OCI-LY7 (cell line): ENCODE measurements at regions not wholly inside any gene's neighbourhood (a gene's known extent, or its start where the extent isn't known, plus 50 kb on each side); places are given as distances from the start of the nearest gene placed in this dataset.

Experiments
- CTCF ChIP-seq: fragments of 200-600 bp; sonication (generic); conservative IDR thresholded peaks from 2 replicates; pipeline ENCODE4 v1.5.1; 2014; ENCODE audit warnings: mild to moderate bottlenecking, antibody characterized with exemption, low read length, moderate library complexity, mixed read lengths
- EZH2phosphoT487 ChIP-seq: fragments of 200-600 bp; sonication (generic); IDR thresholded peaks from 2 replicates; pipeline ENCODE4 v1.6.1; 2018; ENCODE audit warnings: low read depth, borderline replicate concordance, mild to moderate bottlenecking, mixed run types, antibody characterized with exemption, low read length, moderate library complexity, mixed read lengths

- TF ChIP-seq CTCF (no peak), EZH2phosphoT487 (no peak)
These were observed 180.3 kb upstream of the MEOX2 start for GRCh38 chr7:15866753-15867152.
